C4-2B (cell line): ENCODE measurements at regions not wholly inside any gene's neighbourhood (a gene's known extent, or its start where the extent isn't known, plus 50 kb on each side); places are given as distances from the start of the nearest gene placed in this dataset.

ENCODE experiments used
- ZFX ChIP-seq: fragments of 450-650 bp; IDR thresholded peaks from 2 replicates; pipeline ENCODE4 v1.6.1; 2017
- TF ChIP-seq, protein P1 (sequence below): fragments of 450-650 bp; conservative IDR thresholded peaks from 2 replicates; pipeline ENCODE4 v1.5.1; 2017; ENCODE audit warnings: mild to moderate bottlenecking

DNA sequence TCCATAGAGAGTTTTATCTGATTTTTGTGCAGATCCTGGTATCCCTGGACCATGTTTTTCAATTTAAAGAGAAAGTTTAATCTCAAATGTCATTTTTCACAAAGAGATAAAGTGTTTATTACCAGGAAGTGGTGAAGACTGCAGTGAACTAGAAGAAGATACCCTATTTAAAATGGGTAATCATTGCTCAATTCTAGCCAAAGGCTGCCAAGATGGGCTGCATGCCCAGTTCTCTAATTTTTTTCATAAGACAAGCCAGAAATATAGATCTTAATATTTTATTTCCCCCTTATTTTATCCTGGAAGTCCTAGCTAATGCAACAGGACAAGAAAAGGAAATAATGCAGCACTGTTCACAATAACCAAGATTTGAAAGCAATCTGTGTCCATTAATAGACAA, 343.5 kb downstream of the PCNX1 start:
- TF ChIP-seq, protein P1, sequence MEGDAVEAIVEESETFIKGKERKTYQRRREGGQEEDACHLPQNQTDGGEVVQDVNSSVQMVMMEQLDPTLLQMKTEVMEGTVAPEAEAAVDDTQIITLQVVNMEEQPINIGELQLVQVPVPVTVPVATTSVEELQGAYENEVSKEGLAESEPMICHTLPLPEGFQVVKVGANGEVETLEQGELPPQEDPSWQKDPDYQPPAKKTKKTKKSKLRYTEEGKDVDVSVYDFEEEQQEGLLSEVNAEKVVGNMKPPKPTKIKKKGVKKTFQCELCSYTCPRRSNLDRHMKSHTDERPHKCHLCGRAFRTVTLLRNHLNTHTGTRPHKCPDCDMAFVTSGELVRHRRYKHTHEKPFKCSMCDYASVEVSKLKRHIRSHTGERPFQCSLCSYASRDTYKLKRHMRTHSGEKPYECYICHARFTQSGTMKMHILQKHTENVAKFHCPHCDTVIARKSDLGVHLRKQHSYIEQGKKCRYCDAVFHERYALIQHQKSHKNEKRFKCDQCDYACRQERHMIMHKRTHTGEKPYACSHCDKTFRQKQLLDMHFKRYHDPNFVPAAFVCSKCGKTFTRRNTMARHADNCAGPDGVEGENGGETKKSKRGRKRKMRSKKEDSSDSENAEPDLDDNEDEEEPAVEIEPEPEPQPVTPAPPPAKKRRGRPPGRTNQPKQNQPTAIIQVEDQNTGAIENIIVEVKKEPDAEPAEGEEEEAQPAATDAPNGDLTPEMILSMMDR: no peak
- no peak for TF ChIP-seq ZFX
